GM21528 (cell line): ENCODE measurements at regions not wholly inside any gene's neighbourhood (a gene's known extent, or its start where the extent isn't known, plus 50 kb on each side); places are given as distances from the start of the nearest gene placed in this dataset.
"Not testable (repeated sequence)": the region's sequence is repeated elsewhere in the genome, so short reads cannot be mapped to it uniquely, and the experiment has no call there.

ENCODE experiments used
- ATAC-seq: cut with Tn5 transposase; IDR thresholded peaks from one replicate; pipeline ENCODE4 v1.9.1; 2021; ENCODE audit warnings: mild to moderate bottlenecking, moderate library complexity; ENCODE audit not compliant: unreplicated experiment, low FRiP score

DNA sequence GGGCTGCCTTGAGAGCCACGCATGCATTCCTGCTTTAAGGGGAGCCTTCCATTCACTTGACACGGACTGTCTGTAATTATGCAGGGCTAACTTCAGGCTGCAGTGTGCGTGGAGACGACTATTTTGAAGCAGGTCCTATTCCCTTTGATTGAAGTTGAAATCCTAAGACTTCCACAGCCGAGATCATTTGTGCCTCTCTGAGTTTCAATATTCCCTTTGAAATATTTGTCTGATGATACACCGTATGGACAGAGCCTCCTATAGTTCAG is 585.2 kb downstream of the TTLL7 start:
- ATAC-seq, result not testable (repeated sequence)

GRCh38 chr1:83410746-83411413 is 588.1 kb downstream of the TTLL7 start:
- not testable (repeated sequence) for ATAC-seq

DNA sequence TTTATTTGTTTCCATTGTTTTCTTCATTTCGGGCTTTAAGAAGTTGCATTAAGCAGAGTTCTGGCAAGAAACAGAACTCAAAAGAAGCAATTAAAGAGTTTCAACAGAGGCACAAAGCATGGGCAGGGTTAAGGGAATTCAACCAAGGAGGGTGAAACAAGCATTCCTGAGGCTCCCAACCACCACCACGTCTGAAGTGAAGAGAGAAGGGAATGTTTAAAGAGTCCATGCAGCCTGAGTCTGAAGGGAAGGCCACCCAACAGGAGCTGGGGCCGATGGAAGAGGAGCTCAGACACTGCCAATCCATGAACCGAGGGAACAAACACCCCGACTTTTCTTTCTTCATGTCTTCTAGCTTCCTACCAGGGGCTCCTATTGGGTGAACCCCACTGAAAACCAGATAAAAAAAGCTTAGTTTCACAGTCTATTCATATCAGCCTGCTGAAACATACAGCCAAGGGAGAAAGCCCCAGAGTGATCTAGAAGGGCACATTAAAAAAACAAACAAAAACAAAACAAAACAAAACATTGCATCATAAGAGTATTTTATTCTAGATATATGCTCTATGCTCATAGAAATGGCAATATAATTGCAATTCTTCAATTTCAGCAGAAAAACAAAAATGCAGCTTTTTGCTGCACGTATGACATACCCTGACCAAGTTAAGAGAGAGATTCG is 592.1 kb downstream of the TTLL7 start:
- not testable (repeated sequence) for ATAC-seq

DNA sequence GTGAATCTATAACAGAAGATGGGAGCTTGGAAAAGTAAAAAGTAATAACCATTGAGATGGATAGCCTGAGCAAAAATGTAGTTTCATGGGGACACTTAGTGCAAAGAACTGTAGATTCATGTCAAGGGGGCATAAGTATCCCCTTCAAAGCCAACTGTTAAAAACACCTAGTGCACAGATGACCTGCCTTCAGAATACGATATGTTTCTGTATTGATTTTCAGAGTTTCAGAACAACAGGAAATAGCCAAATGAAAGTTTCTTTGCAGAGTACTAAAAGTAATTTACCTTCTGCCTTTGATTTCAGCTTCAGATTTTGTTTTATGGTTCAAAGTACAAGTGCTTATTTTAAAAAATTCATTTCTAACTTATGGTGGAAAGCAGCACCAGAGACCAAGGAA is 593.1 kb downstream of the TTLL7 start:
- ATAC-seq, result peak; percentile 71

GRCh38 chr1:83403500-83403899 is 595.4 kb downstream of the TTLL7 start:
- not testable (repeated sequence) for ATAC-seq

GRCh38 chr1:83401146-83401545 is 597.8 kb downstream of the TTLL7 start:
- not testable (repeated sequence) for ATAC-seq

DNA sequence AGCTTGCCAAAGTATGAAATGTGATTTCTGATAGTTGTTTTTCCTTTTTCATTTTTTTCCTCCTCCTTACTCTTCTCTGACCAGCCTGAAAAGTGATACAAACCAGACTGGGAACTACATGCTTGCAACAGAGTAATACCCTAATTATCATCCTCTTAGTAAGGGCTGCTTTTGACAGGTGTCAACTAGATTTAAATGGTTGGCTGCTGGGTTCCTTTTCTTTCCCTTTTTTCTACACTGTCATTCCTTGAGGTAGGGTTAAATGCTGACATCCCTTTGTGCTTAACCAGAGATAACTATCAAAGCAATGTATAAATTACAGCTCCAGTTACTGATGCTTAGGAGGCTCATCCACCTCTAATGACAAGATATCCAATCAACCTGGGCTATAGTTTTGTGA is 598.8 kb downstream of the TTLL7 start:
- ATAC-seq, result not testable (repeated sequence)

DNA sequence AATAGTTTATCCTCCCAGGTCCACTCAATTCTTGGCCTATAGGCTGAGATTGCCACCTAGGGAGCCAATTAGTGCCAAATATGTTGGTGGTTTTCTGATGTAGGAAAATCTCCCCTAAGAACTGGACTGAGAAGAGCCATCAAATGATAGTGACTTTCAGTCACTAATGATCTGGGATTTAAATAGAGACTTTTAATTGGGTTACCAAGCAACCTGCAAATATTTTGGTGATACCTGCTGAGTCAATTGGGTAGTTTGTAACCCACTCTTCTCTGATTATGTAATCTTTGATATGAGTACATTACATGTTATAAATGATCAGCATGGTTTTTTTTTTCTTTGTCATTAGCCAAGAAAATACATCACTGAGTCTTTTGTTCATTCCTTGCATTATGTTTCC is 600.8 kb downstream of the TTLL7 start:
- not testable (repeated sequence) for ATAC-seq

- ATAC-seq, result not testable (repeated sequence)
Observed at GRCh38 chr1:83395130-83395529, 603.8 kb downstream of the TTLL7 start.

DNA sequence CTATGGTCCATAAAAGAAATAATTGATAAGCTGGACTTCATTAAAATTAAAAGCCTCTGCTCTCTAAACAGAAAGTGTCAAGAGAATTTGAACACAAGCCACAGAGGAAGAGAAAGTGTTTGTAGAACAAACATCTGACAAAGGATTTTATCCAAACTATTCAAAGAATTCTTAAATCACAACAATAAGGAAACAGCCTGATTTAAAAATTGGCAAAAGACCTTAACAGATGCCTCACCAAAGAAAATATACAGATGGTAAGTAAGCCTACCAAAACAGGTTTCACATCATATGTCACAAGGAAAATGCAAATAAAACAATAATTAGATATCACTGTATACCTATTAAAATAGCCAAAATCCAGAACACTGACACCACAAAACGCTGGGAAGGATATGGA is 612.0 kb downstream of the TTLL7 start:
- ATAC-seq, result not testable (repeated sequence)

DNA sequence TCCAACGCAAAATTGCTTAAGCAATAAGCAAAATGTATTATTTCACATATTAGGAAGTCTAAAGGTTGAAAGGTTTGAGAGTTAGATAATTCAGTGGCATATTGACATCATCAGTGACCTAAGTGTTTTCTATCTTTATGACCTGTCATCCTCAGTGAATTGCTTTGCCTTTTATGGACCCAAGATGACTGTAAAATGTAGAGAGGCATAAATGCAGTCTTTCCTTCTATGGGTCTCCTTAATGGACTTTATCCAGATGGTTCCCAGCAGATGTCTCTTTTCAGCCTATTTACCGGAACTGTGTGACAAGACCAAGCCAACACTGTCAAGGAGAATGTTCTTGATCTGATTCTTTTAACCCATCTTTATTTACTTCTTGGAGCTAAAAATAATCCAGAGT is 615.8 kb downstream of the TTLL7 start:
- ATAC-seq, result not testable (repeated sequence)

GRCh38 chr1:83373018-83373417 is 625.9 kb downstream of the TTLL7 start:
- ATAC-seq, result not testable (repeated sequence)

GRCh38 chr1:83369853-83370252 is 629.1 kb downstream of the TTLL7 start:
- ATAC-seq, result not testable (repeated sequence)

DNA sequence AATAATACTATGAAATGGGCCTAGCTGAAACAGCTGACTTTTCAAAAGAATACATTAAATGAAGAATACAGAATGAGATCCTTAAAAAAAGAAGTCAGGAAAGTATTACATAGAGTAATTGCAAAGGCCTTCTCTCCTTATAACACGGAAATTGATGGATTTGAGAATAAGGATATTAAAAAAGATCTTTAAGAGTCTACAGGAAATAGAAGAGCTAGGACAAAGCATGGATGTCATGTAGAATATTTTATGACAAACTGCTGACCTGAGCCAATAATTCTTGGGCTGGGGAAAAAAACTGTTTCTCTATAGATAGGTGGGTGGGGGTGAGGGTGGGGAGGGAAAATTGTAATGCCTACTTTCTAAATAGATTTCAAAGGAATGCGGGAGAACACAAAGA is 633.6 kb downstream of the TTLL7 start:
- ATAC-seq, result not testable (repeated sequence)

DNA sequence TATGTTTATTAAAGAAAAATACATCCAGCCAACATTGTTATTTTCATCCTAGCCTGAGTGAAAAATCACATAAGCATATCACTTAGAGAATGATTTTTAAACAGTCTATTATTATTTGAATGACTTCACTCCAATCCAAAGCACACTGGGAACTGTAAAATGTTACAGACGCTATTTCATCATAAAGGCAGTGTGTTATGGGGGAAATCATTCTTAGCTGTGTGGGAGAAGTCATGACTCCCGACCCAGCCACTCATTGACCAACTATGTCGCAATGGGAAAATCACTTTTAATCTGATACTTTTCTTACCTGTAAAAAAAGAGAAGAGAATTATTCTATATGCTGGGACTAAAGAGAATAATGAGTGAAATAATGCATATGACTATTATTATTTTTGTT is 653.6 kb downstream of the TTLL7 start:
- ATAC-seq, result not testable (repeated sequence)

- ATAC-seq, result not testable (repeated sequence)
Observed at GRCh38 chr1:83343767-83344166, 655.2 kb downstream of the TTLL7 start.

GRCh38 chr1:83342995-83343394 is 655.9 kb downstream of the TTLL7 start:
- not testable (repeated sequence) for ATAC-seq

- not testable (repeated sequence) for ATAC-seq
Observed at GRCh38 chr1:83332308-83332707, 666.6 kb downstream of the TTLL7 start.

DNA sequence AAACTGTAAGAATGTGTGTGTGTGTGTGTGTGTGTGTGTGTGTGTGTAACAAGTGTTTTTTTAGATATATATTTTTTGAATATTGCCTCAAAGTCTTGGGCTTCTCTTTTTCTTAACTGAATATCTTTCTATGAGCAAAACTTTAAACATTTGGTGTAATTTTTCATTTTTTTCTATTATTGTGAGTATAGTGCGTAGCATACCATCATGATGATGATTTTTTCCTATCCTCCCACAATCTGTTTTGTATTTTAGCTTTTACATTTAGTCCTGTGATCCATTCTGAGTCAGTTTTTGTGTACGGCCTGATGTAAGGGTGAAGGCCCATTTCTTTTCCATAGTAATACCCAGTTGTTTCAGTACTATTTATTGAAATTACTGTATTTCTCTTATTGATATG is 680.6 kb downstream of the TTLL7 start:
- ATAC-seq, result no peak

DNA sequence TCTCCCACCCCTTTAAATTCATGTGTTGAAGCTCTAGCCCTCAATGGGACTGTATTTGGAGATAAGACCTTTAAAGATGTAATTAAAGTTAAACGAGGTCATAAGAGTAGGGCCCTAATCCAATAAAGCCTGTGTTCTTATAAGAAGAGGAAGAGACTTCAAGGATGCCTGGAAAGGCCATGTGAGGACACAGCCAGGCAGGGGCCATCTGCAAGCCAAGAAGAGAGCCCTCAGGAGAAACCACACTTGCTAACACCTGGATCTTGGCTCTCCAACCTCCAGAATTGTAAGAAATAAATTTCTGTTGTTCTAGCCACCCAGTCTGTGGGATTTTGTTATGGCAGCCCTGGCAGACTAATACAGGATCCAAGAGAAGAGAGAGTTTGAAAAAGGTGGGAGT is 683.5 kb downstream of the TTLL7 start:
- not testable (repeated sequence) for ATAC-seq

GRCh38 chr1:83310161-83310560 is 688.8 kb downstream of the TTLL7 start:
- ATAC-seq, result not testable (repeated sequence)

DNA sequence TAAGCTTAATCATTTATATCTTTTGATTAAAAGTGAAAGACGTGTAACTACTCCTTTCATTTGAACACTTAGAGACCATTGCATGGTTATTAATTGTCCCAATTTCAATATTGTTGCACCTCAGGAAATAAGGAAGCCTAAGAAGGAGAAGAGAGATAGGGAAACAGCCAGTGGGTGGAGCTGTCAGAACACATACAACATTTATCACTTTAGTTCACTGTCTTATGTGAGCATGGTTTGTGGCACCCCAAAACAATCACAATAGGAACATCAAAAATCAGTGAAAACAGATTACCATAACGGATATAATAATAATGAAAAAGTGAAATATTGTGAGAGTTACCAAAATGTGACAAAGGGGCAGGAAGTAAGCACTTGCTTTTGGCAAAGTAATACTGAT is 689.9 kb downstream of the TTLL7 start:
- ATAC-seq, result not testable (repeated sequence)
